Transverse colon (tissue), 4 donors: ENCODE measurements at regions not wholly inside any gene's neighbourhood (a gene's known extent, or its start where the extent isn't known, plus 50 kb on each side); places are given as distances from the start of the nearest gene placed in this dataset.
A peak's percentile ranks its signal among the peaks of the same experiment; 100 is the strongest.

ENCODE experiments used
- DNase-seq: peaks from one replicate; pipeline ENCODE4 v3.0.0-alpha.2; 2019
- H3K27ac ChIP-seq, 4 donors: fragments of 200-600 bp; sonication (generic); 2 replicates each; pipeline ENCODE4 v1.5.1; 2016 to 2018; ENCODE audit warnings: inconsistent platforms in 4 of 4
- H3K27me3 ChIP-seq: fragments of 200-600 bp; sonication (generic); 2 replicates; pipeline ENCODE4 v1.5.1; 2017; ENCODE audit warnings: inconsistent platforms
- H3K36me3 ChIP-seq, 4 donors: fragments of 200-600 bp; sonication (generic); 2 replicates each; pipeline ENCODE4 v1.5.1; 2017 to 2019; ENCODE audit warnings: inconsistent platforms in 4 of 4
- H3K4me1 ChIP-seq, 4 donors: fragments of 200-600 bp; sonication (generic); 2 replicates each; pipeline ENCODE4 v1.5.1; 2017 to 2020; ENCODE audit warnings: inconsistent platforms in 4 of 4
- H3K4me3 ChIP-seq, 4 donors: fragments of 200-600 bp; sonication (generic); 1 replicate in 1 of 4; 2 replicates in 3 of 4; pipeline versions ENCODE4 v1.5.1 to v1.6.1; 2017 to 2019; ENCODE audit warnings: inconsistent platforms in 4 of 4
- H3K9me3 ChIP-seq, 2 donors: fragments of 200-600 bp; sonication (generic); 2 replicates each; pipeline ENCODE4 v1.5.1; 2017 to 2019; ENCODE audit warnings: inconsistent platforms in 2 of 2
- CTCF ChIP-seq, 5 experiments: fragments of 200-600 bp in 3 of 5; fragments of 450-650 bp in 2 of 5; sonication (generic) in 3 of 5; IDR thresholded peaks; 1 replicate in 2 of 5; 2 replicates in 3 of 5; pipeline ENCODE4 v1.5.1; 2016 to 2017; ENCODE audit warnings: antibody characterized with exemption in 5 of 5, inconsistent platforms in 3 of 5, mild to moderate bottlenecking in 2 of 5, moderate library complexity in 1 of 5
- EP300 ChIP-seq: sonication (generic); formaldehyde crosslinking; IDR thresholded peaks from one replicate; pipeline ENCODE4 v1.6.1; 2017; ENCODE audit warnings: antibody characterized with exemption, low read depth
- POLR2A ChIP-seq: fragments of 450-650 bp; IDR thresholded peaks from one replicate; pipeline ENCODE4 v1.6.1; 2016; ENCODE audit warnings: antibody characterized with exemption, mild to moderate bottlenecking, moderate library complexity
- POLR2AphosphoS5 ChIP-seq, 3 donors: sonication (generic); formaldehyde crosslinking; IDR thresholded peaks; one replicate each; pipeline ENCODE4 v1.6.1; 2016; ENCODE audit warnings: antibody characterized with exemption in 3 of 3
- WGBS, 2 donors: methylation state at CpG; one replicate each; pipeline ENCODE4 v1.1.5; 2018; ENCODE audit warnings: low coverage in 1 of 2; 5-methylcytosine and 5-hydroxymethylcytosine counted together
- in situ Hi-C, 4 donors: fragments of 200-750 bp; cut with MboI; loops; one replicate each; pipeline versions ENCODE4 v1.15.0 to v1.15.1; 2017; ENCODE audit warnings: low sequenced_read_pairs in 3 of 4, low pct_ligation_motif_present in 1 of 4, low pct_unique_long_range_greater_than_20kb in 1 of 4
- intact Hi-C: fragments of 100-400 bp; cut with DNase I; formaldehyde crosslinking; loops from one replicate; pipeline ENCODE4 v1.15.1; 2023; ENCODE audit warnings: low total_unique reads

DNA sequence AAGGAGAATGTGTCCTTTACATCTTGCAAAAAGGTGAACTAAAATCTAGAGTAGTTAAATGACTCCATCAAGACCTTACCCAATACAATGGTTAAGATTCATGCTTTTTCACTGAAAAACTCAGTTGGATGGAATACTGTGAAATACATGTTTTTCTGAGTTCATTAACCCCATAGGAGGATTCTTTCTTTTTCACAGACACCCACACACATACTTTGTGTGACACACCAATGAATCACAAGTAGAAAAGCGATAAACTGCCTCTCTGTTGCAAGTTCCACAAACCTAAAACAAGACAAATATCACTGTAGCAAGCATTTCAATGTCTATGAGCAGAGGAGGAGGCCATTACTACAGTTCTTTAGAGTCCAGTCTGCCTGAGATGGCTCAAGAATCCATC, 258.8 kb upstream of the CDH5 start:
- 60 to 66% methylated on average over 1 of the region's 1 CpG for WGBS, 2 donors

GRCh38 chr16:66103211-66103610, 263.3 kb upstream of the CDH5 start:
- intact Hi-C loops: no loop called here
- Histone ChIP-seq H3K27ac (no peak overlapping the region), H3K27me3 (no peaks in the 10 kb centered on the region), H3K9me3 (no peaks in the 10 kb centered on the region), H3K36me3 (no peaks in the 10 kb centered on the region), H3K4me3 (no peak overlapping the region), H3K4me1 (no peaks in the 10 kb centered on the region)
- 52% methylated on average over 4 of the region's 4 CpGs; no CpG with 5 or more reads in 1 of the 2 donors for WGBS, 2 donors
- in situ Hi-C loops: no loop called here
- TF ChIP-seq POLR2A: no peak
- TF ChIP-seq CTCF (IDR thresholded peaks at IDR 0.05): no peak
- peak in 1 of 3 donors; percentile 17 for TF ChIP-seq POLR2AphosphoS5 (IDR thresholded peaks at IDR 0.05)
- TF ChIP-seq EP300: no peak
- no peak for DNase-seq

More for the DNA sequence above, 258.8 kb upstream of the CDH5 start:
- Histone ChIP-seq H3K36me3 (no peaks in the 10 kb centered on the region), H3K4me1 (no peaks in the 10 kb centered on the region), H3K27ac (no peak overlapping the region), H3K9me3 (no peaks in the 10 kb centered on the region), H3K27me3 (no peaks in the 10 kb centered on the region), H3K4me3 (no peak overlapping the region)
- in situ Hi-C loops: no loop called here
- intact Hi-C loops: no loop called here
- TF ChIP-seq POLR2A: no peak
- TF ChIP-seq CTCF (IDR thresholded peaks at IDR 0.05): no peak
- no peak for TF ChIP-seq EP300
- TF ChIP-seq POLR2AphosphoS5 (IDR thresholded peaks at IDR 0.05): no peak
- DNase-seq: no peak

- 81% methylated on average over 4 of the region's 4 CpGs; no CpG with 5 or more reads in 1 of the 2 donors for WGBS, 2 donors
- no peak overlapping the region for H3K27ac ChIP-seq
- no peak overlapping the region for H3K4me3 ChIP-seq
- DNase-seq: no peak
- H3K4me1 ChIP-seq: no peaks in the 10 kb centered on the region
- intact Hi-C loops: no loop called here
- no peaks in the 10 kb centered on the region for H3K27me3 ChIP-seq
- H3K36me3 ChIP-seq: no peaks in the 10 kb centered on the region
- in situ Hi-C loops: no loop called here
- H3K9me3 ChIP-seq: no peaks in the 10 kb centered on the region
- TF ChIP-seq POLR2AphosphoS5 (IDR thresholded peaks at IDR 0.05): no peak
Observed at GRCh38 chr16:66099306-66099705, 267.2 kb upstream of the CDH5 start.

DNA sequence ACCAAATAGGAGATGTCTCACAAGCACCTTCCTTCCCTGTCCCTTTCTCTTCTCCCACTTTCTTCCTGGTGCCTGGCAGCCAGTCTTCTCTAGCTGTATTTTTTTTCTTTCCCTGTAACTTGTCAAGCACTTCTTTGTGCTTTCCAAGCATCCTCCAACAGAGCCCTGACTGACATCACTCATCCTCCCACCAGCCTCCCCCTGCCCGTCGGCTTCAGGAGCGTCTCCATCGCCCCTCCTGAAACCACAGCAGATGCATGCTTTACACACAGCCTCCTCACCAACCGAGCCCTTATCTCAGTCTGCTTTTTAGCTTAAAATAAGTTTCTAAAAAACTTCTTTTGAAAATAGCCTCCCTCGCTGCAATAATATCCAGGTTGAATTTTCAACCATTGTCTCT, 268.7 kb upstream of the CDH5 start:
- no peak overlapping the region for H3K27ac ChIP-seq
- TF ChIP-seq CTCF (IDR thresholded peaks at IDR 0.05) (no peak), POLR2A (no peak), POLR2AphosphoS5 (IDR thresholded peaks at IDR 0.05) (no peak), EP300 (no peak)
- H3K4me3 ChIP-seq: no peak overlapping the region
- H3K27me3 ChIP-seq: no peaks in the 10 kb centered on the region
- no peaks in the 10 kb centered on the region for H3K9me3 ChIP-seq
- no peaks in the 10 kb centered on the region for H3K4me1 ChIP-seq
- H3K36me3 ChIP-seq: no peaks in the 10 kb centered on the region
- 66 to 73% methylated on average over 6 of the region's 6 CpGs for WGBS, 2 donors
- DNase-seq: no peak
- in situ Hi-C loops (no loop called here), intact Hi-C loops (no loop called here)

DNA sequence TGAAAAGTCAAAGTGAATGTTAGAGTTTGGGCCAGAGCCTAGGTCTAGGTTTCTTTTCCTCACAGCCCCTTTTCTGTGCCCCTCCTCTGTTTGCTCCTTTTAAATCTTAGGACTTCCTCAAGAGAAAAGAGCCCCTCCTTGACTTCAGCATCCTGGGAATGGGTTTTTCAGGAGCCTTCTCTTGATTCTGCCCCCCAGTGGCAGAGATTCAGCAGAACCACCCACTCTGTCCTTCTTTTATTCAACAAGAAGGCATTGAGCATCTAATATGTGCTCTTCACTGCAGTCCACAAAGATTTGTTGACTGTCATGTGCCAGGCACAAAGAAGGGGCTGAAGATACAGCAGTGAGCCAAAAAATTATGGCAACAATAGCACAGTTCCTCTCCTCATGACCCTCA, 270.8 kb upstream of the CDH5 start:
- in situ Hi-C loops: no loop called here
- no peak for DNase-seq
- H3K27ac ChIP-seq: no peak overlapping the region
- H3K4me1 ChIP-seq: no peaks in the 10 kb centered on the region
- no peaks in the 10 kb centered on the region for H3K27me3 ChIP-seq
- H3K9me3 ChIP-seq: no peaks in the 10 kb centered on the region
- H3K36me3 ChIP-seq: no peaks in the 10 kb centered on the region
- H3K4me3 ChIP-seq: no peak overlapping the region
- intact Hi-C loops: no loop called here
- TF ChIP-seq POLR2A (no peak), POLR2AphosphoS5 (IDR thresholded peaks at IDR 0.05) (no peak), CTCF (IDR thresholded peaks at IDR 0.05) (no peak), EP300 (no peak)
